CD8-positive, alpha-beta memory T cell (primary cell): ENCODE measurements at regions not wholly inside any gene's neighbourhood (a gene's known extent, or its start where the extent isn't known, plus 50 kb on each side); places are given as distances from the start of the nearest gene placed in this dataset.
"Not testable (repeated sequence)": the region's sequence is repeated elsewhere in the genome, so short reads cannot be mapped to it uniquely, and the experiment has no call there.

Experiments used
- CTCF ChIA-PET: fragments of 350-600 bp; sonication (Branson Sonifier 250); formaldehyde crosslinking; loops from one replicate; lab custom pipeline; 2021; ENCODE audit warnings: antibody characterized with exemption; lab: Charles Lee
- POLR2A ChIA-PET: fragments of 350-600 bp; sonication (Branson Sonifier 250); formaldehyde crosslinking; loops from one replicate; lab custom pipeline; 2021; ENCODE audit warnings: antibody characterized with exemption; lab: Charles Lee
- DNase-seq, 5 donors: peaks; one replicate each; pipeline versions ENCODE4 v3.0.0 to v3.0.0-alpha.2; 2020 to 2022; ENCODE audit warnings: mixed read lengths in 1 of 5
- H3K27ac ChIP-seq: one replicate; pipeline ENCODE4 v1.7.0; 2013; ENCODE audit warnings: low read depth, mild to moderate bottlenecking, low read length, moderate library complexity
- H3K27me3 ChIP-seq: 2 replicates; pipeline ENCODE4 v1.7.0; 2013; ENCODE audit warnings: low read length, mild to moderate bottlenecking; ENCODE audit not compliant: insufficient read depth, poor library complexity, severe bottlenecking
- H3K36me3 ChIP-seq: 2 replicates; pipeline ENCODE4 v1.7.0; 2013; ENCODE audit warnings: mild to moderate bottlenecking, low read length, moderate library complexity; ENCODE audit not compliant: insufficient read depth
- H3K4me1 ChIP-seq: 2 replicates; pipeline ENCODE4 v1.7.0; 2013; ENCODE audit warnings: mild to moderate bottlenecking, low read length, moderate library complexity; ENCODE audit not compliant: insufficient read depth
- H3K4me3 ChIP-seq: 2 replicates; pipeline ENCODE4 v1.7.0; 2013; ENCODE audit warnings: mild to moderate bottlenecking, low read length
- H3K9me3 ChIP-seq: 2 replicates; pipeline ENCODE4 v1.7.0; 2013; ENCODE audit warnings: mild to moderate bottlenecking, low read length
- H3K27ac Mint-ChIP-seq, 8 donors: one replicate each; pipeline ENCODE4 v1.8.0; 2020 to 2021; ENCODE audit warnings: mixed read lengths in 8 of 8, mild to moderate bottlenecking in 6 of 8, inconsistent platforms in 3 of 8, moderate library complexity in 3 of 8
- H3K27me3 Mint-ChIP-seq, 2 donors: one replicate each; pipeline ENCODE4 v1.8.0; 2020 to 2021; ENCODE audit warnings: mixed read lengths in 2 of 2, mild to moderate bottlenecking in 1 of 2, moderate library complexity in 1 of 2
- H3K36me3 Mint-ChIP-seq, 3 donors: one replicate each; pipeline ENCODE4 v1.8.0; 2020 to 2021; ENCODE audit warnings: mixed read lengths in 3 of 3, inconsistent platforms in 1 of 3, mild to moderate bottlenecking in 1 of 3
- H3K4me1 Mint-ChIP-seq, 3 donors: one replicate each; pipeline ENCODE4 v1.8.0; 2020 to 2021; ENCODE audit warnings: mixed read lengths in 3 of 3, inconsistent platforms in 1 of 3, mild to moderate bottlenecking in 1 of 3
- H3K4me3 Mint-ChIP-seq, 7 donors: one replicate each; pipeline ENCODE4 v1.8.0; 2020 to 2021; ENCODE audit warnings: mixed read lengths in 7 of 7, mild to moderate bottlenecking in 6 of 7, moderate library complexity in 4 of 7, inconsistent platforms in 2 of 7
- H3K9me3 Mint-ChIP-seq, 5 donors: one replicate each; pipeline ENCODE4 v1.8.0; 2020 to 2022; ENCODE audit warnings: mixed read lengths in 5 of 5, mild to moderate bottlenecking in 3 of 5, moderate library complexity in 2 of 5, inconsistent platforms in 1 of 5

DNA sequence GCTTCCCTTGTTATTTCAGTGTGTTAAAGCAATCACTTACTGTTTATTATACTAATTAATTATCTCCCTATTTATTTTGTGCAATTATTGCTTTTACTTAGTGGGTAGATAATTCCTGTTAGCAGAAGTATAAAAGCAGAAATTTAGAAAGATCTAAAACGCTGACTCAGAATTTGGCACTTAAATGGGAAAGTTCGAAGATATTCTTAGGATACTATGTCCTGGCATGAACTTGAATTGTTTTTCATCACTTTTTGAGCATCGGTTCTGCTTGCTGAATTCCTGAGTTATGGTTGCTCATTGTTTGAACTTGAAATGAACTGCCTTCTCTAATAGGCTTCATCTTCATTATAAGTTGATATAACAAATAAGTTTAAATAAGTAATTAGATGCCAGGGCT is 325.4 kb downstream of the JRKL start:
- no peak overlapping the region for H3K27ac ChIP-seq
- no peaks in the 10 kb centered on the region for H3K9me3 ChIP-seq
- H3K27me3 ChIP-seq: no peaks in the 10 kb centered on the region
- ChIA-PET CTCF (no interaction called here), POLR2A (no interaction called here)
- H3K36me3 ChIP-seq: no peaks in the 10 kb centered on the region
- no peak overlapping the region for H3K4me3 Mint-ChIP-seq
- H3K36me3 Mint-ChIP-seq: no peaks in the 10 kb centered on the region
- no peaks in the 10 kb centered on the region for H3K4me1 ChIP-seq
- no peaks in the 10 kb centered on the region for H3K27me3 Mint-ChIP-seq
- peaks cover 0 to 12% (median 2%) of the 10 kb centered on the region in 5 donors for H3K9me3 Mint-ChIP-seq
- H3K27ac Mint-ChIP-seq: no peak overlapping the region
- no peak for DNase-seq
- H3K4me3 ChIP-seq: no peak overlapping the region
- no peaks in the 10 kb centered on the region for H3K4me1 Mint-ChIP-seq

DNA sequence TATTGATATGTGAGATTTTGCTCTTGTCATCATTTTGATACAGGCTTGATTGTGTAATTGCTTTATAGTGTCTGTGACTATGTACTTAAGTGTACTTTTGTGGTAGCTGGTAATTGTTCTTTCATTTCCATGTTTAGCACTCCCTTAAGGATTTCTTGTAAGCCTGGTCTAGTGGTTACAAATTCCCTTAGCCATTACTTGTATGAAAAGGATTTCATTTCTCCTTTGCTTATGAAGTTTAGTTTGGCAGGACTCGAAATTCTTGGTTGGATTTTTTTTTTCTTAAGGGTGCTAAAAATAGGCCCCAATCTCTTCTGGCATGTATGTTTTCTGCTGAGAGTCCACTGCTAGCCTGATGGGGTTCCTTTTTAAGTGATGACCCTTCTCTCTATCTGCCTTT is 346.8 kb downstream of the JRKL start:
- H3K4me3 Mint-ChIP-seq: no peak overlapping the region
- Histone ChIP-seq H3K4me1 (no peaks in the 10 kb centered on the region), H3K36me3 (no peaks in the 10 kb centered on the region), H3K9me3 (no peaks in the 10 kb centered on the region), H3K27ac (no peak overlapping the region), H3K27me3 (no peaks in the 10 kb centered on the region), H3K4me3 (no peak overlapping the region)
- no peaks in the 10 kb centered on the region for H3K27me3 Mint-ChIP-seq
- DNase-seq: no peak
- no peaks in the 10 kb centered on the region for H3K36me3 Mint-ChIP-seq
- H3K9me3 Mint-ChIP-seq: peaks cover 0 to 24% (median 5%) of the 10 kb centered on the region in 5 donors
- no peak overlapping the region for H3K27ac Mint-ChIP-seq
- H3K4me1 Mint-ChIP-seq: no peaks in the 10 kb centered on the region
- ChIA-PET CTCF (no interaction called here), POLR2A (no interaction called here)

- Mint-ChIP-seq H3K27me3 (no peaks in the 10 kb centered on the region), H3K4me3 (no peak overlapping the region), H3K4me1 (no peaks in the 10 kb centered on the region), H3K27ac (no peak overlapping the region), H3K9me3 (peaks cover 0 to 28% (median 4%) of the 10 kb centered on the region in 5 donors), H3K36me3 (no peaks in the 10 kb centered on the region)
- Histone ChIP-seq H3K4me3 (no peak overlapping the region), H3K9me3 (no peaks in the 10 kb centered on the region), H3K27ac (no peak overlapping the region), H3K4me1 (no peaks in the 10 kb centered on the region), H3K36me3 (no peaks in the 10 kb centered on the region), H3K27me3 (no peaks in the 10 kb centered on the region)
- no peak for DNase-seq
- POLR2A ChIA-PET: no interaction called here
- CTCF ChIA-PET: no interaction called here
Measured at GRCh38 chr11:96738311-96738710, 348.5 kb downstream of the JRKL start.

DNA sequence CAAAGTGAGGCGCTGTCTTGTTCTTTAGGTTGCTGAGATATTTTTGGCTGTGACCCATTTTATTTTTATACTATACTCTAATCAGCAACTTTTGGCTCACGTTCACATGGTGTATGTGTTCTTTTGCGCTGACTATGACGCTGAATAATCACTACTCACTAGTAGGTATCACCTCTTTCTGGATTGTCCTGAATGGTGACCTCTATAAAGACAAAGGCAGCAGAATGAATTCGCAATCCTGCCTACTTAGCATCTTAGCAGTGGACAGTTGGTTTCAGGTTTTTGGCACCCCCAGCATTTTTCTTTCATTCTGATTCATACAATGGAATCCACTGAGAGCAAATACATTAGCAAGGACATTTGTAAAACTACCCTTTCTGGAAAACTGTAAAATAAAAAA is 351.3 kb downstream of the JRKL start:
- CTCF ChIA-PET: no interaction called here
- no peak overlapping the region for H3K4me3 Mint-ChIP-seq

DNA sequence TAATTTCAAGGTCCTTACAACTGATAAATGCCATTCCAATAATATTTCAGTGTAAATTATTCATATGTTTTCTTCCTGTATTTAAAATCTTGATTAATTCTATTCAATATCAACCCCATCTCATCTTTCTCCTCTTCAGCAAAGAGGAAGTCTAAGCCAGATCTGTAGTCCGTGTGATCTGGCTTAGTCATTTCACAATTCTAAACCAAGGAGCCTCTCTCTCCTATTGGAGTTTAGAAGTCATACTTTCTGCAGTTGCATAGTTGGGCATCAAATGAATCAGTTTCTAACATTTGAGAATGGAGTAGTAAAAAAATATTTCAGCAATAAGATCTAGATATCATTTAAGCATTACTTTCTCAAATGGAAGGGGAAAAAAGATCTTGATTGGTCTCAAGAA is 354.9 kb downstream of the JRKL start:
- Histone ChIP-seq H3K27me3 (no peaks in the 10 kb centered on the region), H3K9me3 (no peaks in the 10 kb centered on the region), H3K36me3 (no peaks in the 10 kb centered on the region), H3K4me1 (no peaks in the 10 kb centered on the region), H3K4me3 (no peak overlapping the region), H3K27ac (no peak overlapping the region)
- H3K9me3 Mint-ChIP-seq: peaks cover 0 to 19% (median 2%) of the 10 kb centered on the region in 5 donors
- H3K36me3 Mint-ChIP-seq: no peaks in the 10 kb centered on the region
- H3K27ac Mint-ChIP-seq: no peak overlapping the region
- CTCF ChIA-PET: no interaction called here
- POLR2A ChIA-PET: no interaction called here
- H3K4me1 Mint-ChIP-seq: no peaks in the 10 kb centered on the region
- no peaks in the 10 kb centered on the region for H3K27me3 Mint-ChIP-seq
- no peak for DNase-seq
- no peak overlapping the region for H3K4me3 Mint-ChIP-seq

More for the DNA sequence above, 351.3 kb downstream of the JRKL start:
- H3K4me1 ChIP-seq: no peaks in the 10 kb centered on the region
- Mint-ChIP-seq H3K9me3 (peaks cover 0 to 15% (median 11%) of the 10 kb centered on the region in 5 donors), H3K36me3 (no peaks in the 10 kb centered on the region), H3K4me1 (no peaks in the 10 kb centered on the region), H3K27me3 (no peaks in the 10 kb centered on the region), H3K27ac (no peak overlapping the region)
- DNase-seq: no peak
- no peak overlapping the region for H3K4me3 ChIP-seq
- no peaks in the 10 kb centered on the region for H3K27me3 ChIP-seq
- no peak overlapping the region for H3K27ac ChIP-seq
- POLR2A ChIA-PET: no interaction called here
- H3K9me3 ChIP-seq: no peaks in the 10 kb centered on the region
- no peaks in the 10 kb centered on the region for H3K36me3 ChIP-seq

DNA sequence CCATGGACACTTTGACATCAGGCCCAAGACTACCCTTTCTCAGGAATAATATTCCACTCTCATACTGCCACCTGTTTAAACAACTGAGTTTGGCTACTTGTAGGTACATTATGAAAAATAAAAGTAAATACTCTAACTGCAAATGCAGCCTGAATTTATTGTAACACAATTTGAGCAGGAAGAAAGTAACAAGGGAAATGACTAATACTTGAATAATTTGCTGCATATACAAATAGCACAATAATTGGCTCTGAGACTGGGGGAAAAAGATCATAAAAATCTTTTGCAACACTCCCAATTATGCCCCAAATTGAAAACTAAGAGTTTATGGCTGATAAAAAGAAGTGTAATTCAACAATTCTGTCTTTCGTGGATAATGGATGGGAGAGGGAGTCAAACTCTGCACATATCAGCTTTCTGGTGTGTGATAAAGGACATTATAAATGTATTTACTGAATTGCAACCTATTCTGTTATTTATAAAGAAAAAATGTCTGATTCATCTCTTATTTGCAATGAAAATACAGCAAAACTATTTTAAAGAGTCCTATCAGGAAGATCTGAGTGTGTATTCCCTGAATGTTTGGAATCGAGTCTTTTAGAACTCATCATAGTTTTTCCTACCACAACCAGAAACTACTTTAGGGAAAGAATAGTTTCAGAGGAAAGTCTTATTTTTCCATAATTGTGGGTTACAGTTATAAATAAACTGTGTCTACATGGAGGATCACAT is 359.0 kb downstream of the JRKL start:
- Histone ChIP-seq H3K36me3 (no peaks in the 10 kb centered on the region), H3K27ac (no peak overlapping the region), H3K4me3 (no peak overlapping the region), H3K27me3 (no peaks in the 10 kb centered on the region), H3K4me1 (no peaks in the 10 kb centered on the region), H3K9me3 (no peaks in the 10 kb centered on the region)
- Mint-ChIP-seq H3K27me3 (no peaks in the 10 kb centered on the region), H3K4me1 (no peaks in the 10 kb centered on the region), H3K9me3 (peaks cover 0 to 12% (median 3%) of the 10 kb centered on the region in 5 donors), H3K4me3 (no peak overlapping the region), H3K27ac (no peak overlapping the region), H3K36me3 (no peaks in the 10 kb centered on the region)
- POLR2A ChIA-PET: no interaction called here
- CTCF ChIA-PET: no interaction called here
- no peak for DNase-seq

DNA sequence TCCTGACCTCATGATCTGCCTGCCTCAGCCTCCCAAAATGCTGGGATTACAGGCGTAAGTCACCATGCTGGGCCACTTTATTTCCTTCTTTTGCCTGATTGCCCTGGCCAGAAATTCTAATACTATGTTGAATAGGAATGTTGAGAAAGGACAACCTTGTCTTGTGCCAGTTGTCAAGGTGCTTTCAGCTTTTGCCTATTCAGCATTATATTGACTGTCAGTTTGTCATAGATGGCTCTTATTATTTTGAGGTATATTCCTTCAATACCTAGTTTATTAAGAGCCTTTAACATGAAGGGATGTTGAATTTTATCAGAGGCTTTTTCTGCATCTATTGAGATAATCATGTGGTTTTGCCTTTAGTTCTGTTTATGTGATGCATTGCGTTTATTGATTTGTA is 362.0 kb downstream of the JRKL start:
- CTCF ChIA-PET, H3K27me3 ChIP-seq, H3K4me1 Mint-ChIP-seq, H3K4me3 Mint-ChIP-seq, H3K4me3 ChIP-seq, H3K4me1 ChIP-seq, H3K27me3 Mint-ChIP-seq, H3K9me3 ChIP-seq, H3K36me3 Mint-ChIP-seq, DNase-seq, H3K27ac Mint-ChIP-seq, H3K27ac ChIP-seq, POLR2A ChIA-PET, H3K36me3 ChIP-seq: not testable (repeated sequence)
- H3K9me3 Mint-ChIP-seq: peaks cover 0 to 11% (median 3%) of the 10 kb centered on the region in 5 donors

DNA sequence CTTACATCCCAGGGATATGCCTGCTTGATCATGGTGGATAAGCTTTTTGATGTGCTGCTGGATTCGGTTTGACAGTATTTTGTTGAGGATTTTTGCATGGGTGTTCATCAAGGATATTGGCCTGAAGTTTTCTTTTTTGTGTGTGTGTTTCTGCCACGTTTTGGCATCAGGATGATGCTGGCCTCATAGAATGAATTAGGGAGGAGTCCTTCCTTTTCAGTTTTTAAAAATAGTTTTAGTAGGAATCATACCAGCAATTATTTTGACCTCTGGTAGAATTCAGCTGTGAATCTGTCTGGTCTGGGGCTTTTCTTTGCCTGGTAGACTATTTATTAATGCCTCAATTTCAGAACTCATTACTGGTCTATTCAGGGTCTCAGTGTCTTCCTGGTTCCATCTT is 362.4 kb downstream of the JRKL start:
- no peaks in the 10 kb centered on the region for H3K4me1 ChIP-seq
- H3K9me3 ChIP-seq: no peaks in the 10 kb centered on the region
- H3K27me3 ChIP-seq: no peaks in the 10 kb centered on the region
- POLR2A ChIA-PET: no interaction called here
- H3K4me3 ChIP-seq: no peak overlapping the region
- no peaks in the 10 kb centered on the region for H3K27me3 Mint-ChIP-seq
- H3K27ac ChIP-seq: no peak overlapping the region
- H3K27ac Mint-ChIP-seq: no peak overlapping the region
- H3K36me3 ChIP-seq: no peaks in the 10 kb centered on the region
- H3K36me3 Mint-ChIP-seq: no peaks in the 10 kb centered on the region
- H3K9me3 Mint-ChIP-seq: peaks cover 0 to 8% (median 3%) of the 10 kb centered on the region in 5 donors
- CTCF ChIA-PET: no interaction called here
- no peaks in the 10 kb centered on the region for H3K4me1 Mint-ChIP-seq
- no peak overlapping the region for H3K4me3 Mint-ChIP-seq
- no peak for DNase-seq
